Fibroblast of lung (primary cell): ENCODE measurements at regions not wholly inside any gene's neighbourhood (a gene's known extent, or its start where the extent isn't known, plus 50 kb on each side); places are given as distances from the start of the nearest gene placed in this dataset.

Experiments used
- DNase-seq, 2 donors: peaks; one replicate each; pipeline versions ENCODE4 v3.0.0 to v3.0.0-alpha.2; 2010; ENCODE audit warnings: low read depth in 2 of 2
- H2AFZ ChIP-seq: 2 replicates; pipeline ENCODE4 v1.5.1; 2012; ENCODE audit warnings: low read length, control low read depth, inconsistent platforms
- H3K27ac ChIP-seq: 2 replicates; pipeline ENCODE4 v1.5.1; 2011; ENCODE audit warnings: low read length, control low read depth; ENCODE audit not compliant: insufficient read depth
- H3K27me3 ChIP-seq: 2 replicates; pipeline ENCODE4 v1.5.1; 2011; ENCODE audit warnings: mild to moderate bottlenecking, low read length; ENCODE audit not compliant: control insufficient read depth, insufficient read depth
- H3K36me3 ChIP-seq: 2 replicates; pipeline ENCODE4 v1.5.1; 2011; ENCODE audit warnings: low read length; ENCODE audit not compliant: control insufficient read depth, insufficient read depth
- H3K4me1 ChIP-seq: 2 replicates; pipeline ENCODE4 v1.5.1; 2011; ENCODE audit warnings: low read length; ENCODE audit not compliant: control insufficient read depth, insufficient read depth; ENCODE audit errors: extremely low read depth
- H3K4me2 ChIP-seq: 2 replicates; pipeline ENCODE4 v1.5.1; 2011; ENCODE audit warnings: low read length, control low read depth; ENCODE audit not compliant: insufficient read depth; ENCODE audit errors: extremely low read depth
- H3K4me3 ChIP-seq, 4 experiments: fragments of 200-600 bp in 1 of 4; sonication (generic) in 1 of 4; replicated peaks in 1 of 4; 2 replicates each; pipeline ENCODE4 v1.5.1; 2011 to 2016; ENCODE audit warnings: low read length in 4 of 4, low read depth in 3 of 4, mild to moderate bottlenecking in 3 of 4, control low read depth in 2 of 4, inconsistent platforms in 1 of 4, mixed read lengths in 1 of 4; ENCODE audit not compliant: insufficient read depth in 1 of 4; ENCODE audit errors: control extremely low read depth in 1 of 4
- H3K79me2 ChIP-seq: 2 replicates; pipeline ENCODE4 v1.5.1; 2012; ENCODE audit warnings: mild to moderate bottlenecking, low read length, inconsistent platforms; ENCODE audit not compliant: control insufficient read depth, insufficient read depth
- H3K9ac ChIP-seq: 2 replicates; pipeline ENCODE4 v1.5.1; 2011; ENCODE audit warnings: mild to moderate bottlenecking, low read length, control low read depth; ENCODE audit not compliant: insufficient read depth
- H3K9me3 ChIP-seq: 2 replicates; pipeline ENCODE4 v1.5.1; 2012; ENCODE audit warnings: low read depth, low read length; ENCODE audit not compliant: control insufficient read depth, insufficient read depth
- H4K20me1 ChIP-seq: 2 replicates; pipeline ENCODE4 v1.5.1; 2011; ENCODE audit warnings: low read length; ENCODE audit not compliant: control insufficient read depth, insufficient read depth; ENCODE audit errors: extremely low read depth
- EZH2 ChIP-seq: IDR thresholded peaks from 2 replicates; pipeline ENCODE4 v1.5.1; 2012; ENCODE audit warnings: low read length, control low read depth, mild to moderate bottlenecking; ENCODE audit errors: missing control alignments
- TF ChIP-seq, protein P1 (sequence below), 2 donors: IDR thresholded peaks in 1 of 2; conservative IDR thresholded peaks in 1 of 2; 1 replicate in 1 of 2; 2 replicates in 1 of 2; pipeline ENCODE4 v1.5.1; 2011 to 2012; ENCODE audit warnings: low read length in 2 of 2, control low read depth in 1 of 2, inconsistent platforms in 1 of 2, low read depth in 1 of 2, mild to moderate bottlenecking in 1 of 2

DNA sequence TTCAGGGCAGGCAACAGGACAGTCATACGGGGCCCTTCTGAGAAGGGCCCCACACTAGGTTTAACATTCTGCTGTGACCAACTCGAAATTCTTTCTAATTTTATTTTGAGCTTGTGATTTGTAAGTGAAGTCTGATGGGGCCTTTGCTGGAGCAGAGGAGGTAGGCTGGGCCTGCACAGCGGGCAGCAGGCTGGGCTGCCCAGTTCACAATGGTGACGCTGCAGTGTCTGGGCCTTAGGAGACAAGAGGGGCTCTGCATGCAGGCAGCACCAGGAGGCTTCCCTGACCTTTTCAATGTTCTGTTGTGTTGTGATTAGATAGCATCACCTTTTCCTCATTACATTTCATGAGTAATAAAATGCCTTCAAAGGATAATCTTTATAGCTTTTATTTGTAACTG is 175.1 kb downstream of the CXCL12 start:
- Histone ChIP-seq H3K79me2 (no peaks in the 10 kb centered on the region), H4K20me1 (no peaks in the 10 kb centered on the region), H3K27ac (no peak overlapping the region), H3K9me3 (no peaks in the 10 kb centered on the region), H3K4me2 (no peak overlapping the region), H3K36me3 (no peaks in the 10 kb centered on the region), H3K4me3 (no peak overlapping the region), H3K9ac (no peak overlapping the region), H2AFZ (no peak overlapping the region), H3K27me3 (peaks cover 8% of the 10 kb centered on the region), H3K4me1 (no peaks in the 10 kb centered on the region)
- DNase-seq: no peak
- TF ChIP-seq EZH2: no peak
- TF ChIP-seq, protein P1, sequence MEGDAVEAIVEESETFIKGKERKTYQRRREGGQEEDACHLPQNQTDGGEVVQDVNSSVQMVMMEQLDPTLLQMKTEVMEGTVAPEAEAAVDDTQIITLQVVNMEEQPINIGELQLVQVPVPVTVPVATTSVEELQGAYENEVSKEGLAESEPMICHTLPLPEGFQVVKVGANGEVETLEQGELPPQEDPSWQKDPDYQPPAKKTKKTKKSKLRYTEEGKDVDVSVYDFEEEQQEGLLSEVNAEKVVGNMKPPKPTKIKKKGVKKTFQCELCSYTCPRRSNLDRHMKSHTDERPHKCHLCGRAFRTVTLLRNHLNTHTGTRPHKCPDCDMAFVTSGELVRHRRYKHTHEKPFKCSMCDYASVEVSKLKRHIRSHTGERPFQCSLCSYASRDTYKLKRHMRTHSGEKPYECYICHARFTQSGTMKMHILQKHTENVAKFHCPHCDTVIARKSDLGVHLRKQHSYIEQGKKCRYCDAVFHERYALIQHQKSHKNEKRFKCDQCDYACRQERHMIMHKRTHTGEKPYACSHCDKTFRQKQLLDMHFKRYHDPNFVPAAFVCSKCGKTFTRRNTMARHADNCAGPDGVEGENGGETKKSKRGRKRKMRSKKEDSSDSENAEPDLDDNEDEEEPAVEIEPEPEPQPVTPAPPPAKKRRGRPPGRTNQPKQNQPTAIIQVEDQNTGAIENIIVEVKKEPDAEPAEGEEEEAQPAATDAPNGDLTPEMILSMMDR (conservative IDR thresholded peaks at IDR 0.05 in 1 of 2, IDR thresholded peaks at IDR 0.05 in 1 of 2; ENCODE audit: low read depth in 1 of 2, low read length in 2 of 2): no peak

DNA sequence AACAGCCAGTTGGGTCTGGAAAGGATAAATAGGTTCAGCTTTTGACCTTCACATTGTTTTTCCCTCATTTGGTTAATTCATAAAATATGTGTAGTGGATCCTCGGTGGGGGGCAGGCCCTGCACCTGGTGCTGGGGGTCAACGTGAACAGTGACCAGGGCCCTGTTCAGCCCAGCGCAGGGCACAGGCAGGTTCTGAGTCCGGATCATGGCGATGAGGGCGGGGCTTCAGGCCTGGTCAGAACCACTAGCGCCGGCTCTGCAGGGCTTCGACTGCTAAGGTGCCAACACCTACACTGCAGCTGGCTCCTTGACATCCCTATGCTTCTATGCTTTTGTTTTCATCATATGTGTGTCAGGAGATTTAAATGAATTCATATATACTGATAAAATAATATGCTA is 177.7 kb downstream of the CXCL12 start:
- Histone ChIP-seq H3K4me2 (no peak overlapping the region), H3K36me3 (no peaks in the 10 kb centered on the region), H3K9ac (no peak overlapping the region), H3K4me3 (no peak overlapping the region), H3K9me3 (no peaks in the 10 kb centered on the region), H3K4me1 (no peaks in the 10 kb centered on the region), H4K20me1 (no peaks in the 10 kb centered on the region), H3K27ac (no peak overlapping the region), H3K79me2 (no peaks in the 10 kb centered on the region), H3K27me3 (peaks cover 6% of the 10 kb centered on the region), H2AFZ (no peak overlapping the region)
- DNase-seq: no peak
- TF ChIP-seq, protein P1 (conservative IDR thresholded peaks at IDR 0.05 in 1 of 2, IDR thresholded peaks at IDR 0.05 in 1 of 2; ENCODE audit: low read depth in 1 of 2, low read length in 2 of 2): no peak
- no peak for TF ChIP-seq EZH2

DNA sequence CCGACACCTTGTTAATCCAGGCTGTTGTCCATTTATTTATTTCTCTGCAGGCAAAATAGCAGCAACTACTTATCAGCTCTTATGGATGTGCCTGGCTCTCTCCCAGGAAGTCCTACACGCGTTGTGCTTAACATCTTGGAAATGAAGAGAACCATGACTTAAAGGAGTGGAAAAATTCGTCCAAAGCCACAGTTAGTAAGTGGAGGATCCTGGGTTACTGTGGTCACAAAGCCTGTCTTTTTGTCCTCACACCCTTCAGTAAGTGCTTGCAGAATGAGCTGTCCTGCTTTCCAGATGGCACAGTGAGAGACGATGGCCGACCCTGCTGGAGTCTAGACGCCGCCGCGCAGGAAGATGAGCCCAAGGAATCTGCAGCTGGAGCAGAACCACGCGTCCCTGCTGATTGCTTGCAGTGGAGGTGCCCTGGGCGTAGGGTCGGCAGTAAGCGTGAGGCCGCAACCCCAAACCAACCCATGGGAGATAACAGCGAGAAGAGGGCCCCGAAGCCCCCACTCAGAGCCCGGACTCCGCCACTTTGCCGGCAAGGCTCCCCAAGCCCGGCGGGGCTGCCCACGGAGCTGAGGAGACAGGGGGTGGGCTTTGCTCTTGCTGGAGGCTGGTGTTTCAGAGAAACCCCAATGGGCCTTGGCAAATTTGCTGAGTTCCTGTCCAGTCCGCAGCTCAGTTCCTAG is 178.6 kb downstream of the CXCL12 start:
- no peaks in the 10 kb centered on the region for H3K9me3 ChIP-seq
- no peak overlapping the region for H3K9ac ChIP-seq
- H3K36me3 ChIP-seq: no peaks in the 10 kb centered on the region
- TF ChIP-seq, protein P1 (conservative IDR thresholded peaks at IDR 0.05 in 1 of 2, IDR thresholded peaks at IDR 0.05 in 1 of 2; ENCODE audit: low read depth in 1 of 2, low read length in 2 of 2): no peak
- TF ChIP-seq EZH2: no peak
- H3K27ac ChIP-seq: no peak overlapping the region
- H3K4me2 ChIP-seq: no peak overlapping the region
- peaks cover 3% of the 10 kb centered on the region for H3K27me3 ChIP-seq
- no peak overlapping the region for H3K4me3 ChIP-seq
- H3K4me1 ChIP-seq: no peaks in the 10 kb centered on the region
- no peaks in the 10 kb centered on the region for H4K20me1 ChIP-seq
- H2AFZ ChIP-seq: no peak overlapping the region
- no peaks in the 10 kb centered on the region for H3K79me2 ChIP-seq
- peak; percentile 51 for DNase-seq
